ENCODE measurements at regions not wholly inside any gene's neighbourhood (a gene's known extent, or its start where the extent isn't known, plus 50 kb on each side); places are given as distances from the start of the nearest gene placed in this dataset.

- TF ChIP-seq SUZ12 (IDR thresholded peaks at IDR 0.05; ENCODE audit: extremely low read depth, insufficient read depth, insufficient read length) (no peak), ZNF274 (IDR thresholded peaks at IDR 0.05; ENCODE audit: low read depth, low read length) (no peak), YY1 (IDR thresholded peaks at IDR 0.05; ENCODE audit: insufficient read depth, insufficient read length) (no peak)
Measured at GRCh38 chr7:109343678-109344077, 774.0 kb downstream of the DNAJB9 start.
